Prostate gland (tissue), 2 donors: ENCODE measurements at regions not wholly inside any gene's neighbourhood (a gene's known extent, or its start where the extent isn't known, plus 50 kb on each side); places are given as distances from the start of the nearest gene placed in this dataset.

ENCODE experiments used
- POLR2A ChIP-seq: fragments of 450-650 bp; IDR thresholded peaks from one replicate; pipeline ENCODE4 v1.6.1; 2016; ENCODE audit warnings: antibody characterized with exemption, mild to moderate bottlenecking
- TF ChIP-seq, protein P1 (sequence below), 4 experiments: fragments of 200-600 bp in 2 of 4; fragments of 450-650 bp in 2 of 4; sonication (generic) in 2 of 4; IDR thresholded peaks; 1 replicate in 3 of 4; 2 replicates in 1 of 4; pipeline ENCODE4 v1.5.1; 2016 to 2019; ENCODE audit warnings: antibody characterized with exemption in 4 of 4, mild to moderate bottlenecking in 2 of 4, moderate library complexity in 2 of 4

- TF ChIP-seq, protein P1, sequence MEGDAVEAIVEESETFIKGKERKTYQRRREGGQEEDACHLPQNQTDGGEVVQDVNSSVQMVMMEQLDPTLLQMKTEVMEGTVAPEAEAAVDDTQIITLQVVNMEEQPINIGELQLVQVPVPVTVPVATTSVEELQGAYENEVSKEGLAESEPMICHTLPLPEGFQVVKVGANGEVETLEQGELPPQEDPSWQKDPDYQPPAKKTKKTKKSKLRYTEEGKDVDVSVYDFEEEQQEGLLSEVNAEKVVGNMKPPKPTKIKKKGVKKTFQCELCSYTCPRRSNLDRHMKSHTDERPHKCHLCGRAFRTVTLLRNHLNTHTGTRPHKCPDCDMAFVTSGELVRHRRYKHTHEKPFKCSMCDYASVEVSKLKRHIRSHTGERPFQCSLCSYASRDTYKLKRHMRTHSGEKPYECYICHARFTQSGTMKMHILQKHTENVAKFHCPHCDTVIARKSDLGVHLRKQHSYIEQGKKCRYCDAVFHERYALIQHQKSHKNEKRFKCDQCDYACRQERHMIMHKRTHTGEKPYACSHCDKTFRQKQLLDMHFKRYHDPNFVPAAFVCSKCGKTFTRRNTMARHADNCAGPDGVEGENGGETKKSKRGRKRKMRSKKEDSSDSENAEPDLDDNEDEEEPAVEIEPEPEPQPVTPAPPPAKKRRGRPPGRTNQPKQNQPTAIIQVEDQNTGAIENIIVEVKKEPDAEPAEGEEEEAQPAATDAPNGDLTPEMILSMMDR (IDR thresholded peaks at IDR 0.05): no peak
- no peak for TF ChIP-seq POLR2A
Measured at GRCh38 chr3:137610723-137611122, 153.4 kb upstream of the SOX14 start.
